NCI-H2171 treated with DMSO at 0.1 percent for 48 hours (cell line): ENCODE measurements at regions not wholly inside any gene's neighbourhood (a gene's known extent, or its start where the extent isn't known, plus 50 kb on each side); places are given as distances from the start of the nearest gene placed in this dataset.

Experiments
- DNase-seq: peaks from one replicate; lab custom pipeline; 2025; lab: John Stamatoyannopoulos, UW

- DNase-seq: no peak
These were observed 203.8 kb upstream of the SIX2 start for GRCh38 chr2:45212953-45213635.

- DNase-seq: no peak
These were observed 202.4 kb upstream of the SIX2 start for GRCh38 chr2:45211636-45212035.

GRCh38 chr2:45210462-45211195 lies 201.4 kb upstream of the SIX2 start:
- DNase-seq: peak; percentile 8

GRCh38 chr2:45209875-45210274 lies 200.6 kb upstream of the SIX2 start:
- DNase-seq: no peak

GRCh38 chr2:45209302-45209701 lies 200.1 kb upstream of the SIX2 start:
- no peak for DNase-seq

- DNase-seq: no peak
These were observed 197.8 kb upstream of the SIX2 start for GRCh38 chr2:45207101-45207500.

- no peak for DNase-seq
These were observed 196.7 kb upstream of the SIX2 start for GRCh38 chr2:45205985-45206384.

GRCh38 chr2:45205480-45205879 lies 196.2 kb upstream of the SIX2 start:
- DNase-seq: no peak

- no peak for DNase-seq
These were observed 194.1 kb upstream of the SIX2 start for GRCh38 chr2:45203400-45203799.

GRCh38 chr2:45199973-45200372 lies 190.7 kb upstream of the SIX2 start:
- DNase-seq: peak; percentile 83

- DNase-seq: peak; percentile 12
These were observed 186.7 kb upstream of the SIX2 start for GRCh38 chr2:45195916-45196315.

GRCh38 chr2:45194596-45194995 lies 185.3 kb upstream of the SIX2 start:
- no peak for DNase-seq

GRCh38 chr2:45193581-45193980 lies 184.3 kb upstream of the SIX2 start:
- DNase-seq: no peak

- DNase-seq: no peak
These were observed 183.7 kb upstream of the SIX2 start for GRCh38 chr2:45192991-45193390.

GRCh38 chr2:45192481-45192880 lies 183.2 kb upstream of the SIX2 start:
- DNase-seq: no peak

- no peak for DNase-seq
These were observed 182.7 kb upstream of the SIX2 start for GRCh38 chr2:45191976-45192375.

GRCh38 chr2:45191146-45191863 lies 182.1 kb upstream of the SIX2 start:
- no peak for DNase-seq

- no peak for DNase-seq
These were observed 181.3 kb upstream of the SIX2 start for GRCh38 chr2:45190481-45190942.

- no peak for DNase-seq
These were observed 175.4 kb upstream of the SIX2 start for GRCh38 chr2:45184606-45185005.

GRCh38 chr2:45182667-45183295 lies 173.5 kb upstream of the SIX2 start:
- no peak for DNase-seq

GRCh38 chr2:45180779-45181178 lies 171.5 kb upstream of the SIX2 start:
- DNase-seq: no peak

GRCh38 chr2:45180033-45180746 lies 170.9 kb upstream of the SIX2 start:
- DNase-seq: no peak
